GM12878 (cell line): ENCODE measurements at regions not wholly inside any gene's neighbourhood (a gene's known extent, or its start where the extent isn't known, plus 50 kb on each side); places are given as distances from the start of the nearest gene placed in this dataset.

Experiments used
- ATAC-seq: fragments of 200-7000 bp; cut with Tn5 transposase; 3 replicates; pipeline ENCODE4 v1.9.1; 2020; ENCODE audit warnings: mild to moderate bottlenecking, moderate library complexity
- BruUV-seq: library from RNA; stranded (reverse); fragments of 400-500 nt; replicated peaks from 2 replicates; lab custom pipeline; 2021; lab: Mats Ljungman, UMichigan
- CTCF ChIA-PET: fragments of 300-600 bp; sonication (Branson Sonifier 250); formaldehyde crosslinking; extraction: SDS; loops from one replicate; lab custom pipeline; 2021; ENCODE audit warnings: inconsistent platforms; lab: Yijun Ruan, JAX
- POLR2A ChIA-PET: fragments of 350-600 bp; formaldehyde crosslinking; extraction: SDS; loops from one replicate; lab custom pipeline; 2021; ENCODE audit warnings: inconsistent platforms; lab: Charles Lee
- RAD21 ChIA-PET: fragments of 300-600 bp; sonication (Branson Sonifier 250); formaldehyde crosslinking; loops from one replicate; lab custom pipeline; 2023; ENCODE audit warnings: antibody characterized with exemption; ENCODE audit not compliant: unreplicated experiment; lab: Charles Lee
- SMC1A ChIA-PET: fragments of 300-600 bp; sonication (Branson Sonifier 250); formaldehyde crosslinking; loops from one replicate; lab custom pipeline; 2023; ENCODE audit not compliant: unreplicated experiment, uncharacterized antibody; lab: Charles Lee
- DNase-seq: peaks from one replicate; pipeline ENCODE4 v3.0.0-alpha.2; 2011; ENCODE audit warnings: low read depth, low spot score
- FAIRE-seq: peaks from 3 replicates; lab custom pipeline; 2011; peaks lifted over from hg19 to GRCh38; lab: Jason Lieb, UNC
- H2AFZ ChIP-seq: 2 replicates; pipeline ENCODE4 v1.6.0; 2011; ENCODE audit warnings: low read depth, low read length, control low read depth; ENCODE audit not compliant: control insufficient read depth
- H3K27ac ChIP-seq: 2 replicates; pipeline ENCODE4 v1.5.1; 2011; ENCODE audit warnings: control low read depth; ENCODE audit not compliant: control insufficient read depth, insufficient read depth
- H3K27me3 ChIP-seq, 2 experiments: replicated peaks in 1 of 2; 2 replicates each; pipeline versions ENCODE4 v1.6.0 to v1.6.1; 2011; ENCODE audit warnings: low read length in 1 of 2; ENCODE audit not compliant: control insufficient read depth in 2 of 2, insufficient read depth in 2 of 2
- H3K36me3 ChIP-seq, 2 experiments: 2 replicates each; pipeline ENCODE4 v1.5.1; 2011; ENCODE audit warnings: low read length in 1 of 2; ENCODE audit not compliant: control insufficient read depth in 2 of 2, insufficient read depth in 2 of 2
- H3K4me1 ChIP-seq: 2 replicates; pipeline ENCODE4 v1.6.1; 2011; ENCODE audit warnings: mild to moderate bottlenecking, low read length, moderate library complexity, mixed read lengths; ENCODE audit not compliant: control insufficient read depth, insufficient read depth
- H3K4me2 ChIP-seq: 2 replicates; pipeline ENCODE4 v1.6.0; 2011; ENCODE audit warnings: control low read depth; ENCODE audit not compliant: control insufficient read depth, insufficient read depth
- H3K4me3 ChIP-seq: fragments of 200-600 bp; sonication (generic); 2 replicates; pipeline ENCODE4 v1.5.1; 2016
- H3K79me2 ChIP-seq: 2 replicates; pipeline ENCODE4 v1.6.0; 2011; ENCODE audit warnings: low read length; ENCODE audit not compliant: control insufficient read depth, insufficient read depth
- H3K9ac ChIP-seq: 2 replicates; pipeline ENCODE4 v1.8.0; 2011; ENCODE audit warnings: low read length, control low read depth, mixed read lengths; ENCODE audit not compliant: control insufficient read depth, insufficient read depth
- H3K9me3 ChIP-seq: replicated peaks from 3 replicates; pipeline ENCODE4 v1.5.1; 2011; ENCODE audit warnings: mild to moderate bottlenecking, low read length; ENCODE audit not compliant: control insufficient read depth, insufficient read depth
- H4K20me1 ChIP-seq: 2 replicates; pipeline ENCODE4 v1.6.0; 2011; ENCODE audit not compliant: control insufficient read depth, insufficient read depth
- ATF2 ChIP-seq: IDR thresholded peaks from 2 replicates; pipeline ENCODE4 v1.6.1; 2012; ENCODE audit warnings: low read length, inconsistent platforms
- CHD2 ChIP-seq: IDR thresholded peaks from 2 replicates; pipeline ENCODE4 v1.6.1; 2011; ENCODE audit warnings: low read depth, low read length, improper control_type of control experiment, borderline replicate concordance
- HDAC6 ChIP-seq: fragments of 200-600 bp; sonication (generic); IDR thresholded peaks from one replicate; pipeline ENCODE4 v1.8.0; 2017; ENCODE audit warnings: antibody characterized with exemption; ENCODE audit not compliant: unreplicated experiment
- IRF5 ChIP-seq: fragments of 450-650 bp; IDR thresholded peaks from 2 replicates; pipeline ENCODE4 v1.6.1; 2017; ENCODE audit warnings: borderline replicate concordance
- MYC ChIP-seq: IDR thresholded peaks from 2 replicates; pipeline ENCODE4 v1.6.1; 2011; ENCODE audit warnings: mild to moderate bottlenecking, low read length, moderate library complexity, inconsistent platforms; ENCODE audit not compliant: insufficient read depth, insufficient replicate concordance, insufficient read length, severe bottlenecking
- NKRF ChIP-seq: fragments of 450-650 bp; conservative IDR thresholded peaks from 2 replicates; pipeline ENCODE4 v1.6.1; 2017; ENCODE audit warnings: mild to moderate bottlenecking, moderate library complexity
- NRF1 ChIP-seq: conservative IDR thresholded peaks from 2 replicates; pipeline ENCODE4 v1.6.1; 2011; ENCODE audit warnings: mild to moderate bottlenecking, low read depth, low read length, improper control_type of control experiment
- PBX3 ChIP-seq: IDR thresholded peaks from 2 replicates; pipeline ENCODE4 v1.6.1; 2011; ENCODE audit warnings: mild to moderate bottlenecking, low read depth, low read length, moderate library complexity; ENCODE audit not compliant: insufficient replicate concordance
- POLR2AphosphoS5 ChIP-seq: IDR thresholded peaks from 2 replicates; pipeline ENCODE4 v1.6.1; 2011; ENCODE audit warnings: mild to moderate bottlenecking, low read length, inconsistent platforms
- RBBP5 ChIP-seq: fragments of 200-600 bp; sonication (generic); conservative IDR thresholded peaks from 2 replicates; pipeline ENCODE4 v1.6.1; 2016
- RCOR1 ChIP-seq: conservative IDR thresholded peaks from 2 replicates; pipeline ENCODE4 v1.6.1; 2012; ENCODE audit warnings: low read depth, low read length, improper control_type of control experiment
- SMC3 ChIP-seq: IDR thresholded peaks from 2 replicates; pipeline ENCODE4 v1.6.1; 2011; ENCODE audit warnings: low read length, improper control_type of control experiment, borderline replicate concordance
- SREBF1 ChIP-seq: IDR thresholded peaks from 2 replicates; pipeline ENCODE4 v1.6.1; 2012; ENCODE audit warnings: mild to moderate bottlenecking, low read length
- TCF3 ChIP-seq: IDR thresholded peaks from 2 replicates; pipeline ENCODE4 v1.6.1; 2012; ENCODE audit warnings: low read depth, mild to moderate bottlenecking, low read length, borderline replicate concordance; ENCODE audit not compliant: insufficient read depth
- YY1 ChIP-seq: IDR thresholded peaks from 2 replicates; pipeline ENCODE4 v1.6.1; 2011; ENCODE audit warnings: low read depth, mild to moderate bottlenecking, low read length
- WGBS: methylation state at CpG from one replicate; pipeline ENCODE4 v1.1.6; 2016; ENCODE audit warnings: low lambda C conversion rate; ENCODE audit not compliant: insufficient replicate concordance, insufficient coverage; ENCODE audit errors: missing lambda C conversion rate; 5-methylcytosine and 5-hydroxymethylcytosine counted together
- in situ Hi-C: fragments of 300-500 bp; cut with MboI; formaldehyde crosslinking; loops from 9 replicates; pipeline ENCODE4 v1.14.3; 2018; ENCODE audit warnings: mixed read lengths
- intact Hi-C: fragments of 100-400 bp; cut with micrococcal nuclease; formaldehyde crosslinking; loops from one replicate; pipeline ENCODE4 v1.14.2; 2022; ENCODE audit not compliant: unreplicated experiment

GRCh38 chr13:31929031-31929770 is 102.4 kb upstream of the FRY start:
- H3K36me3 ChIP-seq, result no peaks in the 10 kb centered on the region
- H3K4me1 ChIP-seq, result peaks cover 11% of the 10 kb centered on the region
- POLR2A ChIA-PET, result interaction anchor here (0.8 to 1.1 kb wide), 2 partner anchors 9 to 19 kb away, joined by 3 to 4 read pairs; no protein-coding TSS in a partner anchor
- no peak overlapping the region for H3K9ac ChIP-seq
- H3K9me3 ChIP-seq, result no peaks in the 10 kb centered on the region
- H3K4me2 ChIP-seq, result no peak overlapping the region
- CTCF ChIA-PET, result interaction anchor here (1.0 to 3.8 kb wide), 8 partner anchors 9 to 652 kb away, joined by 3 to 26 read pairs (median 4); no protein-coding TSS in a partner anchor
- H4K20me1 ChIP-seq, result no peaks in the 10 kb centered on the region
- SMC1A ChIA-PET, result interaction anchor here (0.7 to 3.5 kb wide), 16 partner anchors 8 to 353 kb away, joined by 3 to 33 read pairs (median 4); no protein-coding TSS in a partner anchor
- DNase-seq (no peak), FAIRE-seq (no peak), ATAC-seq (no peak)
- no peaks in the 10 kb centered on the region for H3K27me3 ChIP-seq
- in situ Hi-C loops, result no loop called here
- 61% methylated on average over 3 of the region's 3 CpGs for whole genome bisulfite sequencing
- intact Hi-C loops, result no loop called here
- no peak overlapping the region for H3K27ac ChIP-seq
- RAD21 ChIA-PET, result interaction anchor here (1.3 to 2.1 kb wide), 4 partner anchors 11 to 23 kb away, joined by 3 to 19 read pairs (median 10); no protein-coding TSS in a partner anchor
- no peak overlapping the region for H3K4me3 ChIP-seq
- no TSS peak for BruUV-seq
- no peak overlapping the region for H2AFZ ChIP-seq
- H3K79me2 ChIP-seq, result no peaks in the 10 kb centered on the region
- no peak for TF ChIP-seq YY1
- no peak for TF ChIP-seq MYC
- TF ChIP-seq SMC3, result no peak
- TF ChIP-seq SREBF1, result no peak
- no peak for TF ChIP-seq IRF5
- TF ChIP-seq CHD2, result no peak
- no peak for TF ChIP-seq RBBP5
- no peak for TF ChIP-seq HDAC6
- no peak for TF ChIP-seq ATF2
- TF ChIP-seq POLR2AphosphoS5, result no peak
- no peak for TF ChIP-seq PBX3
- no peak for TF ChIP-seq NKRF
- no peak for TF ChIP-seq RCOR1
- TF ChIP-seq TCF3, result no peak
- TF ChIP-seq NRF1, result no peak
